NCI-H748 (cell line): ENCODE measurements at regions not wholly inside any gene's neighbourhood (a gene's known extent, or its start where the extent isn't known, plus 50 kb on each side); places are given as distances from the start of the nearest gene placed in this dataset.
"Not testable (repeated sequence)": the region's sequence is repeated elsewhere in the genome, so short reads cannot be mapped to it uniquely, and the experiment has no call there.

Source experiments
- DNase-seq: peaks from one replicate; lab custom pipeline; 2025; ENCODE audit not compliant: unreplicated experiment; lab: John Stamatoyannopoulos, UW

- DNase-seq: no peak
These were observed 166.7 kb upstream of the PRICKLE2 start for GRCh38 chr3:64392001-64392400.

- no peak for DNase-seq
These were observed 165.6 kb upstream of the PRICKLE2 start for GRCh38 chr3:64390893-64391292.

- DNase-seq: no peak
These were observed 163.6 kb upstream of the PRICKLE2 start for GRCh38 chr3:64388886-64389285.

GRCh38 chr3:64387688-64388087 lies 162.4 kb upstream of the PRICKLE2 start:
- no peak for DNase-seq

GRCh38 chr3:64385277-64385676 lies 160.0 kb upstream of the PRICKLE2 start:
- DNase-seq: no peak

GRCh38 chr3:64384561-64384960 lies 159.3 kb upstream of the PRICKLE2 start:
- no peak for DNase-seq

- DNase-seq: no peak
These were observed 156.9 kb upstream of the PRICKLE2 start for GRCh38 chr3:64382153-64382552.

- DNase-seq: no peak
These were observed 156.1 kb upstream of the PRICKLE2 start for GRCh38 chr3:64381367-64381766.

- no peak for DNase-seq
These were observed 155.3 kb upstream of the PRICKLE2 start for GRCh38 chr3:64380546-64380945.

GRCh38 chr3:64379221-64379620 lies 154.0 kb upstream of the PRICKLE2 start:
- no peak for DNase-seq

GRCh38 chr3:64377942-64378341 lies 152.7 kb upstream of the PRICKLE2 start:
- no peak for DNase-seq

- no peak for DNase-seq
These were observed 150.5 kb upstream of the PRICKLE2 start for GRCh38 chr3:64375737-64376136.

- no peak for DNase-seq
These were observed 144.1 kb upstream of the PRICKLE2 start for GRCh38 chr3:64369390-64369789.

- peak; percentile 10 for DNase-seq
These were observed 143.2 kb upstream of the PRICKLE2 start for GRCh38 chr3:64368257-64369020.

- no peak for DNase-seq
These were observed 140.6 kb upstream of the PRICKLE2 start for GRCh38 chr3:64365877-64366276.

GRCh38 chr3:64363842-64364241 lies 138.6 kb upstream of the PRICKLE2 start:
- DNase-seq: no peak

- peak; percentile 14 for DNase-seq
These were observed 136.9 kb upstream of the PRICKLE2 start for GRCh38 chr3:64361962-64362735.

GRCh38 chr3:64361036-64361435 lies 135.8 kb upstream of the PRICKLE2 start:
- not testable (repeated sequence) for DNase-seq

- no peak for DNase-seq
These were observed 135.0 kb upstream of the PRICKLE2 start for GRCh38 chr3:64360280-64360679.

GRCh38 chr3:64359735-64360134 lies 134.5 kb upstream of the PRICKLE2 start:
- no peak for DNase-seq

- no peak for DNase-seq
These were observed 133.6 kb upstream of the PRICKLE2 start for GRCh38 chr3:64358853-64359252.

GRCh38 chr3:64358176-64358575 lies 132.9 kb upstream of the PRICKLE2 start:
- no peak for DNase-seq
